Mucosa of rectum (tissue), 2 donors: ENCODE measurements at regions not wholly inside any gene's neighbourhood (a gene's known extent, or its start where the extent isn't known, plus 50 kb on each side); places are given as distances from the start of the nearest gene placed in this dataset.
"Not testable (repeated sequence)": the region's sequence is repeated elsewhere in the genome, so short reads cannot be mapped to it uniquely, and the experiment has no call there.

Experiments used
- H3K27ac ChIP-seq, 2 donors: one replicate each; pipeline ENCODE4 v1.7.0; 2013; ENCODE audit warnings: inconsistent platforms in 2 of 2, low read depth in 2 of 2, low read length in 2 of 2
- H3K27me3 ChIP-seq, 2 donors: one replicate each; pipeline ENCODE4 v1.7.0; 2013; ENCODE audit warnings: low read length in 2 of 2; ENCODE audit not compliant: control insufficient read depth in 2 of 2, insufficient read depth in 2 of 2
- H3K36me3 ChIP-seq, 2 donors: one replicate each; pipeline ENCODE4 v1.7.0; 2013; ENCODE audit warnings: low read length in 2 of 2; ENCODE audit not compliant: control insufficient read depth in 2 of 2, insufficient read depth in 2 of 2
- H3K4me1 ChIP-seq, 2 donors: one replicate each; pipeline ENCODE4 v1.7.0; 2013; ENCODE audit warnings: low read length in 2 of 2, mild to moderate bottlenecking in 1 of 2; ENCODE audit not compliant: control insufficient read depth in 2 of 2, insufficient read depth in 2 of 2
- H3K4me3 ChIP-seq, 2 donors: one replicate each; pipeline ENCODE4 v1.7.0; 2013; ENCODE audit warnings: low read length in 2 of 2
- H3K9ac ChIP-seq, 2 donors: one replicate each; pipeline ENCODE4 v1.7.0; 2013; ENCODE audit warnings: low read length in 2 of 2, low read depth in 1 of 2, mild to moderate bottlenecking in 1 of 2
- H3K9me3 ChIP-seq, 2 donors: one replicate each; pipeline ENCODE4 v1.7.0; 2013; ENCODE audit warnings: low read length in 2 of 2; ENCODE audit not compliant: control insufficient read depth in 2 of 2
- donor health status: healthy.
- donor health status: Normal muscosa, but diverticular disease.

- no peaks in the 10 kb centered on the region for H3K36me3 ChIP-seq
Observed at GRCh38 chr13:33671560-33671959, 146.4 kb upstream of the RFC3 start.

DNA sequence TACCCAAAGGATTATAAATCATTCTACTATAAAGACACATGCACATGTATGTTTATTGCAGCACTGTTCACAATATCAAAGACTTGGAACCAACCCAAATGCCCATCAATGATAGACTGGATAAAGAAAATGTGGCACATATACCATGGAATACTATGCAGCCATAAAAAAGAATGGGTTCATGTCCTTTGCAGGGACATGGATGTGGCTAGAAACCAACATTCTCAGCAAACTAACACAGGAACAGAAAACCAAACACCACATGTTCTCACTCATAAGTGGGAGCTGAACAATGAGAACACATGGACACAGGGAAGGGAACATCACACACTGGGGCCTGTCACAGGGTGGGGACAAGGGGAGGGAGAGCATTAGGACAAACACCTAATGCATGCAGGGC is 145.9 kb upstream of the RFC3 start:
- not testable (repeated sequence) for H3K4me3 ChIP-seq, H3K9ac ChIP-seq, H3K9me3 ChIP-seq, H3K27me3 ChIP-seq, H3K27ac ChIP-seq, H3K36me3 ChIP-seq, H3K4me1 ChIP-seq

More at GRCh38 chr13:33671560-33671959, 146.4 kb upstream of the RFC3 start:
- Histone ChIP-seq H3K27ac (no peak overlapping the region), H3K4me3 (no peak overlapping the region), H3K27me3 (no peaks in the 10 kb centered on the region), H3K9ac (no peak overlapping the region), H3K9me3 (no peaks in the 10 kb centered on the region), H3K4me1 (no peaks in the 10 kb centered on the region)

DNA sequence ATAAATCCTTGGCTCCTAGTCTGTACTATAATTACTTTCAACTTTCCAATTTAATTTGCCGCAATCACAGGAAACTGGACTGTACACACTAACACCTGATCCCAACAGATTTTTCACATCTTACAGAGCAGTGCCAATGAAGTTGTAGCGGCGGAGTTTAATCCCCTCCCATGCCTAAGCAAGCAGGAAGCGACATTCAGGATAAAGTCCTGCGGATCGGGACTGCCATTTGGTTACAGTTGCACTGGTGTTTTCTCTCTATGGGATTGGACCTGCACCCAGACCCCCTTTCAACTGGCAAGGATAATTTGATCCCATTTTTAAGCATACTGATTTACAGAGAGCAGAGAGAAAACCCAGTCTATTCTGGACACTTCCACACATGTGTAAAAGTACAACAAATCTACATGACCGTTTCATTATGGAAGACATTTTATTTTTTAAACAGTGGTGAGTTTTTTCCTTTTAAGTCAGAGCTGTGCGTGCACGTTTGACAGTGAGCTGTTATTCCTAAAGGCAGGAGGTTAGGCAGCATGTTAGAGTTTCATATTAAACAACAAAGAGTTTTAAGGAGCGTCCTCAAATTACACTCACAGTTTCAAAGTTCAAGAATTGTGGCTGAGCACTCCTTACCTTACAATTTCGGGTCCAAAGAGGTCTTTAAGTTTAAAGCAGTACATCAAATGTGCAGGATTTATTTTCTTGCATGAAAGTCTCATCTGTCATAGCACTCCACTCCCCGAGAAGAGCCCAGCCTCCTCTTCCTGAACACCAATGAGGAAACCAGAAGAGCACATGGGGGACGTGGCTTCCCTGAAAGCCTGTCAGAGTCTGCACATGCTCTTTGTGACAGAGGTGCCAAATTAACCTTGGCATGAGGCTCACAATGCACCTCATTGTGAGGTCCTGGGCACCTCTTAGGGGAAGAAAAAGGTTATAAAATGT is 141.6 kb upstream of the RFC3 start:
- H3K27ac ChIP-seq, result peak overlapping the region; percentile 65 to 73
- peak overlapping the region; percentile 27 to 45 for H3K9ac ChIP-seq
- H3K36me3 ChIP-seq, result no peaks in the 10 kb centered on the region
- no peaks in the 10 kb centered on the region for H3K27me3 ChIP-seq
- peak overlapping the region; percentile 69 to 86 for H3K4me3 ChIP-seq
- H3K9me3 ChIP-seq, result no peaks in the 10 kb centered on the region
- peaks cover 0 to 22% of the 10 kb centered on the region in 2 donors for H3K4me1 ChIP-seq

DNA sequence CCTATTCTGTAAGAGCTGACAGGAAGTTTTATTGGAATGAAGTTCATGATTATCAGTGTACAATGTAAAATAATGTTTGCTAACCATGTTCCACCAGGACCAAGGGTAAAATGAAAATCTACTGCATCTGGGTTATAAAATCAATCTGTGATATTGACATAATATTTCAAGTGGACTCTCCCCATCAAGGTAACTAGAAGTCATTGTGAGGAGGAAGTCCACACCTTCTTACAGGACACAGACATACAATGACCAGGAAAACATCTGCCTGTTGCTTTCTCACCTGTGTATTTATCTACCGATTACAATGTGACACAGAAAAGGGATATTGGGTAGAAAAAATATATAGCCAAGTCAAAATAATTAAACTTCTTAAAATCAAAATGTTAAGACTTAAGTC is 140.7 kb upstream of the RFC3 start:
- Histone ChIP-seq H3K4me3 (peak overlapping the region in 1 of 2 donors; percentile 86), H3K9ac (no peak overlapping the region), H3K4me1 (peaks cover 0 to 22% of the 10 kb centered on the region in 2 donors), H3K27me3 (no peaks in the 10 kb centered on the region), H3K36me3 (no peaks in the 10 kb centered on the region), H3K9me3 (no peaks in the 10 kb centered on the region), H3K27ac (peak overlapping the region; percentile 65 to 73)

GRCh38 chr13:33678084-33678483 is 139.9 kb upstream of the RFC3 start:
- Histone ChIP-seq H3K27ac (no peak overlapping the region), H3K4me1 (peaks cover 0 to 22% of the 10 kb centered on the region in 2 donors), H3K36me3 (no peaks in the 10 kb centered on the region), H3K9ac (no peak overlapping the region), H3K27me3 (no peaks in the 10 kb centered on the region), H3K9me3 (no peaks in the 10 kb centered on the region), H3K4me3 (no peak overlapping the region)

GRCh38 chr13:33678906-33679657 is 138.9 kb upstream of the RFC3 start:
- Histone ChIP-seq H3K4me1 (peaks cover 0 to 22% of the 10 kb centered on the region in 2 donors), H3K4me3 (peak overlapping the region; percentile 13 to 42), H3K9ac (peak overlapping the region in 1 of 2 donors; percentile 33), H3K36me3 (no peaks in the 10 kb centered on the region), H3K9me3 (no peaks in the 10 kb centered on the region), H3K27ac (peak overlapping the region; percentile 59 to 62), H3K27me3 (no peaks in the 10 kb centered on the region)

DNA sequence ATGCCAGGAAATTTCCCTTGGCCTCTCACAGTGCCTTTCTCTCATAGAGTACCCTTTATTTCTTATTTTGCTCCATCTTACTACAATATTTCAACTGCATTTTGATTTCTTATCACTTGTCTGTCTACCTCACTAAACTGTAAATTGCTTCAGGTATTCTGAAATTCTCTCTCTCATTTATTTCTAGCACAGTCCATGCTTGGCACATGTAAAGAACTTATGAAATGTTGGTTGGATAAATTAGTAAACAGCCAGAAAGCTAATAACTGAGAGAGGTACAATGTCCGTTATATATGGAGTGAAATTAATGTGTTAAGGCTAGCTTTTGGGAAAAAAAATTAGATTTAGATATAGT is 138.3 kb upstream of the RFC3 start:
- Histone ChIP-seq H3K4me3 (peak overlapping the region; percentile 13 to 42), H3K9ac (peak overlapping the region in 1 of 2 donors; percentile 33), H3K27me3 (no peaks in the 10 kb centered on the region), H3K36me3 (no peaks in the 10 kb centered on the region), H3K9me3 (no peaks in the 10 kb centered on the region), H3K4me1 (peaks cover 0 to 22% of the 10 kb centered on the region in 2 donors), H3K27ac (peak overlapping the region; percentile 59 to 62)

DNA sequence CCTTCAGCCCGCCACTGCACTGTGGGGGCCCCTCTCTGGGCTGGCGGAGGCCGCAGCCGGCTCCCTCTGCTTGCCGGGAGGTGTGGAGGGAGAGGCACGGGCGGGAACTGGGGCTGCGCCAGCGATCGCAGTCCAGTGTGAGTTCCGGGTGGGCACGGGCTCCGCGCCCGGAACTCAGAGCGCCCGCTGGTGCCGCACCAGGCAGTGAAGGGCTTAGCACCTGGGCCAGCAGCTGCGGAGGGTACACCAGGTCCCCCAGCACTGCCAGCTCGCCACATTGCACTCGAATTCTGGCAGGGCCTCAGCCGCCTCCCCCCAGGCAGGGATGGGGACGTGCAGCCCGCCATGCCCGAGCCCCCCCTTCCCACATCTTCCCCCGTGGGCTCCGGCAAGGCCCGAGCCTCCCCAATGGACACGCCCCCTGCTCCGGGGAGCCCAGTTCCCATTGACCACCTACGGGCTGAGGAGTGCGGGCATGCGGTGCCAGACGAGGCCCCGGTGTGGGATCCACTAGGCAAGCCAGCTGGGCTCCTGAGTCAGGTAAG is 135.9 kb upstream of the RFC3 start:
- Histone ChIP-seq H3K4me3 (no peak overlapping the region), H3K36me3 (no peaks in the 10 kb centered on the region)

GRCh38 chr13:33682646-33683045 is 135.3 kb upstream of the RFC3 start:
- not testable (repeated sequence) for H3K9me3 ChIP-seq, H3K27ac ChIP-seq, H3K4me3 ChIP-seq, H3K36me3 ChIP-seq, H3K27me3 ChIP-seq, H3K9ac ChIP-seq
- peaks cover 0 to 13% of the 10 kb centered on the region in 2 donors for H3K4me1 ChIP-seq

More for the DNA sequence above, 135.9 kb upstream of the RFC3 start:
- peaks cover 0 to 17% of the 10 kb centered on the region in 2 donors for H3K4me1 ChIP-seq
- H3K9me3 ChIP-seq, result no peaks in the 10 kb centered on the region
- H3K9ac ChIP-seq, result no peak overlapping the region
- no peak overlapping the region for H3K27ac ChIP-seq
- H3K27me3 ChIP-seq, result no peaks in the 10 kb centered on the region

- peaks cover 0 to 13% of the 10 kb centered on the region in 2 donors for H3K4me1 ChIP-seq
- H3K36me3 ChIP-seq, result no peaks in the 10 kb centered on the region
- H3K27me3 ChIP-seq, result no peaks in the 10 kb centered on the region
- H3K9ac ChIP-seq, result no peak overlapping the region
- no peaks in the 10 kb centered on the region for H3K9me3 ChIP-seq
- H3K4me3 ChIP-seq, result no peak overlapping the region
- no peak overlapping the region for H3K27ac ChIP-seq
Observed at GRCh38 chr13:33683376-33683775, 134.6 kb upstream of the RFC3 start.
